ENCODE measurements at regions not wholly inside any gene's neighbourhood (a gene's known extent, or its start where the extent isn't known, plus 50 kb on each side); places are given as distances from the start of the nearest gene placed in this dataset.

GRCh38 chr1:90780981-90781380 is 63.9 kb upstream of the BARHL2 start:
- DNase-seq, result no peak
- Histone ChIP-seq H3K9me3 (no peaks in the 10 kb centered on the region), H3K4me1 (no peaks in the 10 kb centered on the region), H3K4me3 (no peak overlapping the region), H3K36me3 (no peaks in the 10 kb centered on the region), H3K27ac (no peak overlapping the region), H3K27me3 (no peaks in the 10 kb centered on the region)
- intact Hi-C loops (cut with DNase I), result no loop called here
- 94 to 98% methylated on average over 2 of the region's 2 CpGs for WGBS, 2 donors
- TF ChIP-seq CTCF (IDR thresholded peaks at IDR 0.05), result no peak
- TF ChIP-seq POLR2A (IDR thresholded peaks at IDR 0.05), result no peak

GRCh38 chr1:90779573-90779972 is 62.5 kb upstream of the BARHL2 start:
- no peaks in the 10 kb centered on the region for H3K9me3 ChIP-seq
- no peak overlapping the region for H3K27ac ChIP-seq
- no peaks in the 10 kb centered on the region for H3K36me3 ChIP-seq
- TF ChIP-seq POLR2A (IDR thresholded peaks at IDR 0.05), result no peak
- no peak for TF ChIP-seq CTCF (IDR thresholded peaks at IDR 0.05)
- DNase-seq, result no peak
- H3K4me1 ChIP-seq, result no peaks in the 10 kb centered on the region
- no peaks in the 10 kb centered on the region for H3K27me3 ChIP-seq
- 79 to 90% methylated on average over 4 of the region's 4 CpGs for WGBS, 2 donors
- intact Hi-C loops (cut with DNase I), result no loop called here
- no peak overlapping the region for H3K4me3 ChIP-seq

- Histone ChIP-seq H3K27me3 (no peaks in the 10 kb centered on the region), H3K4me1 (no peaks in the 10 kb centered on the region), H3K9me3 (no peaks in the 10 kb centered on the region), H3K27ac (no peak overlapping the region), H3K4me3 (no peak overlapping the region), H3K36me3 (no peaks in the 10 kb centered on the region)
- TF ChIP-seq POLR2A (IDR thresholded peaks at IDR 0.05) (no peak), CTCF (IDR thresholded peaks at IDR 0.05) (no peak)
- DNase-seq, result no peak
- intact Hi-C loops (cut with DNase I), result no loop called here
These were observed 61.4 kb upstream of the BARHL2 start for GRCh38 chr1:90778486-90778885.

GRCh38 chr1:90773812-90774211 is 56.7 kb upstream of the BARHL2 start:
- no peak for DNase-seq
- no peak overlapping the region for H3K4me3 ChIP-seq
- H3K27me3 ChIP-seq, result peaks cover 0 to 10% (median 0%) of the 10 kb centered on the region in 4 donors
- intact Hi-C loops (cut with DNase I), result no loop called here
- TF ChIP-seq POLR2A (IDR thresholded peaks at IDR 0.05) (no peak), CTCF (IDR thresholded peaks at IDR 0.05) (no peak)
- WGBS, 2 donors, result 63 to 81% methylated on average over 3 of the region's 3 CpGs
- no peaks in the 10 kb centered on the region for H3K36me3 ChIP-seq
- no peaks in the 10 kb centered on the region for H3K4me1 ChIP-seq
- no peak overlapping the region for H3K27ac ChIP-seq
- no peaks in the 10 kb centered on the region for H3K9me3 ChIP-seq

- H3K27ac ChIP-seq, result no peak overlapping the region
- no peaks in the 10 kb centered on the region for H3K4me1 ChIP-seq
- H3K27me3 ChIP-seq, result peaks cover 0 to 10% (median 0%) of the 10 kb centered on the region in 4 donors
- no peak for TF ChIP-seq POLR2A (IDR thresholded peaks at IDR 0.05)
- TF ChIP-seq CTCF (IDR thresholded peaks at IDR 0.05), result no peak
- no peaks in the 10 kb centered on the region for H3K9me3 ChIP-seq
- no peak for DNase-seq
- 61 to 67% methylated on average over 2 of the region's 2 CpGs for WGBS, 2 donors
- intact Hi-C loops (cut with DNase I), result no loop called here
- H3K36me3 ChIP-seq, result no peaks in the 10 kb centered on the region
- no peak overlapping the region for H3K4me3 ChIP-seq
These were observed 51.7 kb upstream of the BARHL2 start for GRCh38 chr1:90768826-90769225.
